ENCODE measurements at regions not wholly inside any gene's neighbourhood (a gene's known extent, or its start where the extent isn't known, plus 50 kb on each side); places are given as distances from the start of the nearest gene placed in this dataset.

DNA sequence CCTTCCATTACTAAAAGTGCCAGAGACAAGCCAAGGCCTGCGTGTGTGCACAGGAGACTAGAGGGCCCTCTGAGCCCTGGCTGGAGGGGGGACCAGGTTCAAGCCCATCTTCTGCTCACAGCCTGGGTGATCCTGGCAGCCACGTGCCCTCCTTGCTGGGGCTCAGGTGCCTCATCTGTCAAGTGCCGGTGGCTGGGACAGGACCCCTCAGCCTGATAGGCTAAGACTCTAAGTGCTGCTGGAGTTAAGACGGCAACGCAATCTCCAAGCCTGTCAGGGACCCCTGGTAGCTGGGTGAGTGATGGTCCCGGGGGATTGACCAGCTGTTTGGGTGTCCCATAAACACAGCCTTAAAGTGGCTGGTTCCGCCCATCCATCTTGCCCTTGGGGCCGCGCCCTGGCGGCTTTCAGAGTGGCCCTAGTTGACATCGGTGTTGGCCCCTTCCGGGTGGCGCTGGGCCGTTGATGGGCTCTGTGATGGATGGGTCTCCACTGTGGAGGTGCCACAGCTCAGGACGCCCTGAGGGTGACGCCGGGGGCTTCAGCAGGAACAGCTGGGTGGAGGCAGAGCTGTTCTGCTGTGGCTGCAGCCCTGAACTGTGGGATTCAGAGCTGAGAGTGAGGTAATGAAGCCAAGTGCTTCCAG is 136.2 kb downstream of the BARX1 start:
- TF ChIP-seq POLR2AphosphoS5 (IDR thresholded peaks at IDR 0.05) (no peak), CTCF (IDR thresholded peaks at IDR 0.05) (no peak), POLR2A (IDR thresholded peaks at IDR 0.05) (no peak)
